ENCODE measurements at regions not wholly inside any gene's neighbourhood (a gene's known extent, or its start where the extent isn't known, plus 50 kb on each side); places are given as distances from the start of the nearest gene placed in this dataset.

GRCh38 chr6:165737396-165737795 lies 74.4 kb upstream of the PDE10A start:
- TF ChIP-seq CTCF (IDR thresholded peaks at IDR 0.05) (no peak), NR2C2 (CRISPR knock-in tag; IDR thresholded peaks at IDR 0.05) (no peak), ATF3 (CRISPR knock-in tag; conservative IDR thresholded peaks at IDR 0.05) (no peak), MAX (CRISPR knock-in tag; IDR thresholded peaks at IDR 0.05) (no peak)
